Mesothelial cell of epicardium (in vitro differentiated cells): ENCODE measurements at regions not wholly inside any gene's neighbourhood (a gene's known extent, or its start where the extent isn't known, plus 50 kb on each side); places are given as distances from the start of the nearest gene placed in this dataset.

ENCODE experiments used
- DNase-seq, 2 experiments: peaks; one replicate each; pipeline ENCODE4 v3.0.0; 2021; ENCODE audit warnings: low spot score in 2 of 2; ENCODE audit not compliant: unreplicated experiment in 2 of 2
- H3K27ac Mint-ChIP-seq: 2 replicates; pipeline ENCODE4 v1.8.0; 2021; ENCODE audit warnings: mixed read lengths
- H3K27me3 Mint-ChIP-seq: 2 replicates; pipeline ENCODE4 v1.8.0; 2021; ENCODE audit warnings: low read depth, mixed read lengths
- H3K36me3 Mint-ChIP-seq: 2 replicates; pipeline ENCODE4 v1.8.0; 2021; ENCODE audit warnings: mixed read lengths
- H3K4me1 Mint-ChIP-seq: 2 replicates; pipeline ENCODE4 v1.8.0; 2021; ENCODE audit warnings: mixed read lengths
- H3K4me3 Mint-ChIP-seq: 2 replicates; pipeline ENCODE4 v1.8.0; 2021; ENCODE audit warnings: mild to moderate bottlenecking, moderate library complexity, mixed read lengths
- H3K9me3 Mint-ChIP-seq: 2 replicates; pipeline ENCODE4 v1.8.0; 2021; ENCODE audit warnings: mixed read lengths
- TF ChIP-seq, protein P1 (sequence below): fragments of 200-600 bp; sonication (generic); IDR thresholded peaks from one replicate; pipeline ENCODE4 v1.5.0; 2021; ENCODE audit warnings: antibody characterized with exemption; ENCODE audit not compliant: unreplicated experiment

DNA sequence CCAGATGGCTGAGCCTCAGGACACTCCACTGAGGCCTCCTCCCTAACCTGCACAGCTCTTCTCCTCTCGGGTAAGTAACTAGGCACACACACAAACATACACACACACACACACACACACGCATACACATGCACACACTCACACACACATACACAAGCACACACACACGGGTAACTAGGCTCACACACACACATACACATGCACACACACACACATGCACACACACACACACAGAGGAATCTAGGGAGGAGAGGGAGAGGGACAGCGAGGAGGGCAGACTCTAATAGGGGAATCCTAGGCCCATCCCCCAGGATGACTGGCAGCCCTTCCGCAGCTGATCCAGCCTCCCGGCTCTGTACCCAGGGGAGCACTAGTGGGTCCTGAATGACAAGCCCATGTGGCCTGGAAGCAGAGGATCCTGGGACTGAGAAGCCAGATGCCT is 177.4 kb upstream of the LINGO1 start:
- no peak overlapping the region for H3K27ac Mint-ChIP-seq
- no peaks in the 10 kb centered on the region for H3K36me3 Mint-ChIP-seq
- H3K27me3 Mint-ChIP-seq: peaks cover 2% of the 10 kb centered on the region
- no peaks in the 10 kb centered on the region for H3K4me1 Mint-ChIP-seq
- no peak for DNase-seq
- no peak overlapping the region for H3K4me3 Mint-ChIP-seq
- H3K9me3 Mint-ChIP-seq: no peaks in the 10 kb centered on the region
- TF ChIP-seq, protein P1, sequence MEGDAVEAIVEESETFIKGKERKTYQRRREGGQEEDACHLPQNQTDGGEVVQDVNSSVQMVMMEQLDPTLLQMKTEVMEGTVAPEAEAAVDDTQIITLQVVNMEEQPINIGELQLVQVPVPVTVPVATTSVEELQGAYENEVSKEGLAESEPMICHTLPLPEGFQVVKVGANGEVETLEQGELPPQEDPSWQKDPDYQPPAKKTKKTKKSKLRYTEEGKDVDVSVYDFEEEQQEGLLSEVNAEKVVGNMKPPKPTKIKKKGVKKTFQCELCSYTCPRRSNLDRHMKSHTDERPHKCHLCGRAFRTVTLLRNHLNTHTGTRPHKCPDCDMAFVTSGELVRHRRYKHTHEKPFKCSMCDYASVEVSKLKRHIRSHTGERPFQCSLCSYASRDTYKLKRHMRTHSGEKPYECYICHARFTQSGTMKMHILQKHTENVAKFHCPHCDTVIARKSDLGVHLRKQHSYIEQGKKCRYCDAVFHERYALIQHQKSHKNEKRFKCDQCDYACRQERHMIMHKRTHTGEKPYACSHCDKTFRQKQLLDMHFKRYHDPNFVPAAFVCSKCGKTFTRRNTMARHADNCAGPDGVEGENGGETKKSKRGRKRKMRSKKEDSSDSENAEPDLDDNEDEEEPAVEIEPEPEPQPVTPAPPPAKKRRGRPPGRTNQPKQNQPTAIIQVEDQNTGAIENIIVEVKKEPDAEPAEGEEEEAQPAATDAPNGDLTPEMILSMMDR: no peak

DNA sequence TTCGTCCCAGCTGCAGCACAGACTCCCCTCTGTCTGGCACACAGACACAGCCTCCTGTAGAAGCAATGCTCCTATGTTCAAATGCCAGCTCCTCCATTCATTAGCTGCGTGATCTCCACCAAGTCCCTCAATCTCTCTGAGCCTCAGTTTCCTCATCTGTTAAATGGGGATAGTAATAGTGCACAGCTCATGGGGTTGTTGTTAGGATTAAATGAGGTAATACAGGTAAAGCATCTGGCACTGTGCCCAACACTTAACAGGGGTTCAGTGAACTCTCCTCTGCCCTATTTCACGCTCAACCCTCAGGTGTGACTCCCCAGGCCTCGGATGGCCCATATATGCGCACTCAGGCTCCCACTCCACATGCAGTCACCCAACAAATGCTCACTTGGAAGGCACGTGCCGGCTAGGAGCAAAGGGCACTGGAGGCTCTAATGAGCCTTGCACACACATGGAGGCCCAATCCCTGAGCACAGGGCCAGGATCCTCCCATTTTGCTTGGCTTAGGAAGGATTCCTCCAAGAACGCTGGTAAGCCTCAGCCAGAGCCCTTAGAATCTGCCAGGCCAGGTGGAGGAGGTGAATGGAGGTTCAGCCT is 176.0 kb upstream of the LINGO1 start:
- Mint-ChIP-seq H3K4me3 (no peak overlapping the region), H3K4me1 (peaks cover 7% of the 10 kb centered on the region), H3K27ac (no peak overlapping the region), H3K36me3 (no peaks in the 10 kb centered on the region), H3K9me3 (no peaks in the 10 kb centered on the region), H3K27me3 (peaks cover 2% of the 10 kb centered on the region)
- DNase-seq: no peak
- TF ChIP-seq, protein P1: no peak

DNA sequence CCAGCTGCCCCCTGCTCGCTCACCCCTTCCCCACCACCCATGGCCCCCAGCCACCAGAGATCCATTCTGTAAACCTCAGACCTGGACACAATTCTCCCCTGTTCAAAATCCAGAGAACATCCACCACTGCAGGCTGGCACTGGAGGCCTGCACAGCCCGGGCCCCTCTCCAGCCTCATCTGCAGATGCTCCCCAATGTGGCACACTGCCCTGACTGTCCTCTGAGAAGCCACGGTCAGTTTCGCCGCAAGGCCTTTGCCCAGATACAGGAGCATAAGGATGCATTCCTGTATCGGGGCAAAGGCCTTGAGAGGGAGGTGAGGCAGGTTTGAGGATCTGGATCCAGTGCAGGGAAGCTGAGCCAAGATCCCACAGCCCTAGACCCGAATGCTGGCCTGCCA is 175.4 kb upstream of the LINGO1 start:
- DNase-seq: no peak
- Mint-ChIP-seq H3K9me3 (no peaks in the 10 kb centered on the region), H3K36me3 (no peaks in the 10 kb centered on the region), H3K4me3 (no peak overlapping the region), H3K27me3 (peaks cover under 1% of the 10 kb centered on the region), H3K4me1 (peaks cover 9% of the 10 kb centered on the region), H3K27ac (no peak overlapping the region)
- TF ChIP-seq, protein P1: no peak

DNA sequence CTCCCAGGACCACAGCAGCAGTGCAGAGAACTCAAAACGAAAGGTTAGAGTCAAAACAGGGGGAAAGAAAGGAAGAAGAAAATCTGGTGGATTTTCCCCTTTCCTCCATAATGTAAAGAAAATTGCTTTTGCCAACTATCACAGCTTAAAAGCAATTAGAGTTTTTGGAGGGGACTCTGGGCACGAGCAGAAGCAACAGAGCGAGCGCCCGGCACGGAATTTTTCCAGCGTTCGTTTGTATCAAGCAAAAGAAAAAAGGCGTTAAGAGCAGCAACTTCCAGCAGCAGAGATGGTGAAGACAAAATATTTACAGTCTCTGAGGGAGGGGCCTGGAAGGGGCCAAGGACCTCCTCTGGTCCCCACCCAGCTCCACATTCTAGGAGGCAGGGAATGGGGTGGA is 174.9 kb upstream of the LINGO1 start:
- no peak overlapping the region for H3K27ac Mint-ChIP-seq
- no peaks in the 10 kb centered on the region for H3K36me3 Mint-ChIP-seq
- no peaks in the 10 kb centered on the region for H3K9me3 Mint-ChIP-seq
- H3K4me1 Mint-ChIP-seq: peaks cover 9% of the 10 kb centered on the region
- no peak for DNase-seq
- no peak overlapping the region for H3K4me3 Mint-ChIP-seq
- TF ChIP-seq, protein P1: no peak
- no peaks in the 10 kb centered on the region for H3K27me3 Mint-ChIP-seq

DNA sequence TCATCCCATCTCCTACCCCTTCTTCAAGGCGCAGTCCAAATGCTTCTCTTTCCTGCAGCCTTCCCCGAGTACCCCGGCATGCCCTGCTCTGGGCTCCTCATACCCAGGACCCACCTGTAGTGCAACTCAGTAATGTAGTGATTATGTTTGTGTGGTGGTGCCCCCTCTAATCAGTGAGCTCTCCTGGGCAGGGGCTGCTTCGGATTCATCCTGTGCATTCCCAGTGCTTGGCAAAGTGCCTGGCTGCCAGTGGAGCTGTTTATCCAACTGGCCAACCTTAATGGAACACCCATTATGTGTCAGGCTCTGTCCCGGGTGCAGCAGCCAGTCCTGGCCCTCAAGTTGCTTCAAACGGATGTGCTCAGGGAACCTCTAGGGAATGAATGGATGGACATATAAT is 174.4 kb upstream of the LINGO1 start:
- Mint-ChIP-seq H3K9me3 (no peaks in the 10 kb centered on the region), H3K4me1 (peaks cover 9% of the 10 kb centered on the region), H3K36me3 (no peaks in the 10 kb centered on the region), H3K27me3 (no peaks in the 10 kb centered on the region), H3K27ac (no peak overlapping the region), H3K4me3 (no peak overlapping the region)
- TF ChIP-seq, protein P1: no peak
- no peak for DNase-seq

DNA sequence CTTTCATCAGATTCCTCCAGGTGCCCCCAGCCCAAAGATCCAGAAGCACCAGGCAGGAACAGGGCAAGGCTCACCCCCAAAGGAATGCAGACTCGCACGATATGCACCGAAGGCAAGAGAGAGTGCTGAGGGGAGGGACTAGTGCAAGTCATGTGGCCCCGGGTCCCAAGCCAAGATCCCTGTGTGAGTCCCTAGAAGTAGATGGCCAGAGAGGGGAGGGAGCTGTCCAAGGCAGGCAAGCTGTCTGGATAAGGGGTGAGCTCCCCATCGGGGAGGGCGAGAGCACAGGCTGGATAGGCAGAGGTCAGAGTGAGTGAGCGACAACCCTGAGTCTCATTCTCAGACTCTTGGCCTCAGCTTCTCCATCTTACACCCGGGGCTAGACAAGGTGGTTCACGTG is 171.5 kb upstream of the LINGO1 start:
- no peak overlapping the region for H3K27ac Mint-ChIP-seq
- DNase-seq: no peak

More for the DNA sequence above, 171.5 kb upstream of the LINGO1 start:
- TF ChIP-seq, protein P1: no peak
- H3K9me3 Mint-ChIP-seq: peaks cover 6% of the 10 kb centered on the region
- H3K4me1 Mint-ChIP-seq: peaks cover 13% of the 10 kb centered on the region
- H3K4me3 Mint-ChIP-seq: no peak overlapping the region
- no peaks in the 10 kb centered on the region for H3K36me3 Mint-ChIP-seq
- H3K27me3 Mint-ChIP-seq: no peaks in the 10 kb centered on the region
